NCI-H2227 (cell line): ENCODE measurements at regions not wholly inside any gene's neighbourhood (a gene's known extent, or its start where the extent isn't known, plus 50 kb on each side); places are given as distances from the start of the nearest gene placed in this dataset.
"Not testable (repeated sequence)": the region's sequence is repeated elsewhere in the genome, so short reads cannot be mapped to it uniquely, and the experiment has no call there.

Experiments used
- DNase-seq: peaks from one replicate; lab custom pipeline; 2025; ENCODE audit not compliant: unreplicated experiment; lab: John Stamatoyannopoulos, UW

DNA sequence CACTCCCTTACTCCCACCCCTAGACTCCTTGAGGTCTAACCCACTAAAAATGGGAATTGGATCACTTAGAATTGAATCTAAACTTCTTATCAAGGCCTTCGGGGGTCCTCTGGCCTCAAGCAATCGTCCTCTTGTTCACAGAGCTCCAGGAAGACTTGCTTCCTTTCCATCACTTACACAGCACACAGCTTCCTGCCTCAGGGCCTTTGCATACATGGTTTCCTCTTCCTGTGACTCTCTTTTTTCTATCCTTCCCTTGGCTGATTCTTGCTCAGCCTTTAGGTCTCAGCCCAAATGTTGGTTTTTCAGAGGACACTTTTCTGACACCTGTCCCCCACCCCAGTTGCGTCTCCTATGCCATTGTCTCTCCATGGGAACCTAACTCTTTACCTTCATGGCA is 50.0 kb upstream of the ALDH1B1 start:
- DNase-seq: no peak

DNA sequence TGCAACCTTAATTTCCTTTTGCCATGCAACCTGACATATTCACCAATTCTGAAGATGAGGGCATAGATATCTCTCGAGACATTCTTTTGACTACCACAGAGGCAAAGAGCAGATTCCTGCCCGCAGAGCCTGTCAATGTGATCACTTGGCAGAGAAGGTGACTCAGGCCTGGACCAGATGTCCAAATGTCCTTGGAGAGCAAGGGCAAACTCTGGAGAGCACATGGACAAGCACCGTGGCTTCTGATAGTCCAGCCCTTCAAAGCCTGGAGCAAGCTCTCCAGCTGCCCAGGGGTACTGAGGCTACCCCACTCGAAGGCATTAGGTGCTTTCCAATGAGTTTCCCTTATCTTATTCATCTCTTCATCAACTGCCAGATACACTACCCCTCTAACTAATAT is 50.4 kb upstream of the ALDH1B1 start:
- no peak for DNase-seq

DNA sequence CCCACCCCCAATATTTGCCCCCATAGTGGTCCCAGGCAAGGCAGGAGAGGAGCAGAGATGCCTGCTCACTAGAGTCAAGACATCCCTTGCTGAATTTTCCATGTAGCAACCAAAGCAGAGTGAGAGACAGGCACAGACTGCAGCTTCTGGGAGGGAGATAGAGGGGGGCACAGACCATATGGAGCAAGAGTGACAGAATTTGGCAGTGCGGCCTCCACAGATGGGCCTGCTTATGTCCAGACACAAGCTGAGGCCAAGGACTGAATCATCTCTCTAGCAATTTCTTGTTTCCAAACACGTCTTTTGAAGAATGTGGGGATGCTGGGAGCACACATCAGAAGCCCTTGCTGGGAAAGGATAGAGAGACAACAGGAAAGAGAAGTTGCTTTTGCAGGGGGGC is 53.0 kb upstream of the ALDH1B1 start:
- DNase-seq: no peak

DNA sequence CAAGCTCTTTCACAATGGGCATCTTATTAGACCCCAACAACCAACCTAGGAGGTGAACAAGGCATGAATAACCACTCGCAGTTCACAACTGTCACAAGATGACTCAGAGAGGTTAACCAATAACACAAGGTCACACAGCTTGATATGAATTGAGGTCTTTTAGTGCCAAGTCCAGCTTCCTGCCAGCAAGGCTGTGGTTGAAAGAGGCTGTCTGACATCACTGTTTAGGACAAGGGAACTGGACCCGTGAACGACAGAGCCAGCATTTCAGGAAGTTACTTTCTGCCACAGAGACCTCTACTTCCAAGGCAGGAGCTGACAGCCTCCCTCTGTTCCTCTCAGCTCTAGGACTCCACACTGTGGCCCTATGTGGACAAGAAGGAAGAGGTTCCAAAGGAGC is 53.4 kb upstream of the ALDH1B1 start:
- no peak for DNase-seq

DNA sequence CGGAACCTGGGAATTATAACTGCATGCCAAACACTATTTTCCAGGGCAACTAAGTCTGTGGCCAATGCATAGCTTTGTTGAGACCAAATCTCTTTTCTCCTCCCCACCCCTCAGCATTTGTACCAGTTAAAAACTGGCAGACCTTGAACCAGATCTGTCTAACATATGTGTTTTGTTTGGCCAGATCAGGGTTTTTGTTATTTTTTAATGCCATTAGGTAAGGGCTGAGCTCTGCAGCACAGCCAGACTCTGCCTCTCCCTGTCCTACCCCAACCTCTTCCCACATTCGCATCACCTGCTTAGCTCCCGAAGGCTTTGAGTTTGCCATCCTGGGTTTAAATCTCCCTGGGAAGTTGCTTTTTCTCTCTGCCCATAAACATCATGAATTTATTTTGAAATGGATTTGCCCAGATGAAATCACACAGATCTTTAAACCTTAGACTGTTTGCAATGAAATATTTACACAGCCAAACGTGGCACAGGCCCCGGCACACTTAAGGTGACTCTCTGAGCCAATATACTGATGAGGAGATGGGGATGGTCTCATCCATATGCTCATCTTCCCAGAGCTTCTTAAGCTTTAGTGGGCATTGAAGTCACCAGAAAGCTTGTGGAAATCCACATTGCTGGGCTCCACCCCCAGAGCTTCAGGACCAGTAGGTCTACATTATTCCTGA is 54.0 kb upstream of the ALDH1B1 start:
- DNase-seq: no peak

DNA sequence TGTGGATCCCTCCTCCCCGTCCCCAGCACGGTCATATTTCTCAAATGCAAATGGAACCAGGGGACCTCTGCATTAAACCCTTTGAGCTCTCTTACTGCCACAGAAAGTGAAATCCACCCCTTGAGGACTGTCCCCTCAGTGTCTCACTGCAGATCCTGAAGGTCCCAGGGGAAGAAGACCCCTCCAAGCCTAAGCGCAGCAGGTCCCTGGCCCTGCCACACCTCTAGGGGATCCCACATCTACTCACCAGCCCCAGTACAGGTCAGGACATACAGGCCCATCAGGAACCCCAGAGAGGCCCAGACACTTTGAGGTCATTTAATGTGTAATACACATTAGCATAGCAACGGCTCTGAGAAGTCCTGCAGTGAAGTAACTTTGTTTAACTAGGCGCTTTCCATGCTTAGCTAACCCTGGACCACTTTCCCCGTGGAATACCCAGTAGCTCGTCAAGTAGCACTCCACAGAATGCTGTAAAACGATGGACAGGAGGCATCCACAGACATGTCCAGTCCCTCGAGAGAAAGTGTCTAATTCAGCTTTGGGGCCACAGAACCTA is 54.7 kb upstream of the ALDH1B1 start:
- DNase-seq: no peak

DNA sequence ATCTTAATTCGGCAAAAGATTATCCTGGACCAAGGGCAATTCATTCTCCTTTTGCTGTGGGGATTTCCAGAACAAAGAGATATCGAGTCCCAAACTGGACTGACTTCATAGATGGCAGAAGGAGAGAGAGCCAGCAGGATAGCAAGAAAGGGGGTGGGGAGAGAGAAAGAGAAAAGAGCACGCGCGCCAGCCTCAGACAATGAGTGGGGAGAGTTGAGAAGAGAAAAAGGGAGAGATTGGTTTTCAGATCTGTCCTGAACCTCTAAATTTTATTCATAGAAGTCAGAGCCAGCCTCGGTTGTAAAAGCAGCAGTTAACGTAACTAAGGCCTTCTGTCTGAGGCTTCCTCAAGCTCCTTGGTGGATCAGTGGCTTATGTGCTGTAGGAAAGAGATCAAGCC is 55.3 kb upstream of the ALDH1B1 start:
- no peak for DNase-seq

DNA sequence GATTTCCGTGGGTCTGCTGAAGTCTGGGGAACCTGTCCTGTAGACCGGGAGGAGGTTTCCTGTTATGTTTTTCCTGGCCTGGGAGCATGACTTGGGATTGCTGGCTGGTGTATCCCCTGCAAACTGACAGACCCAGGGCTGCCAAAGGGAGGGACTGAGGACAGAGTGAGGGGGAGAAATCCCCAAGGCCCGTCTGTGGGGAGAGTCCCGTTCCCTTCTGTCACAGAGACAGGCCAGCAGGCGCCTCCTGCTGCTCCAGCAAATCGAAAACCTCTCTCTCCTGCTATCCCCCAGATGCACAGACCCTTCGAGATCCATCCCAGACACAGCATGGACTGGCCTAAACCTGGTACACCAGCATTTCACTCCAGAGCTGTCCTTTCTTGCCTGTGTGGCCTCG is 56.2 kb upstream of the ALDH1B1 start:
- DNase-seq: no peak

DNA sequence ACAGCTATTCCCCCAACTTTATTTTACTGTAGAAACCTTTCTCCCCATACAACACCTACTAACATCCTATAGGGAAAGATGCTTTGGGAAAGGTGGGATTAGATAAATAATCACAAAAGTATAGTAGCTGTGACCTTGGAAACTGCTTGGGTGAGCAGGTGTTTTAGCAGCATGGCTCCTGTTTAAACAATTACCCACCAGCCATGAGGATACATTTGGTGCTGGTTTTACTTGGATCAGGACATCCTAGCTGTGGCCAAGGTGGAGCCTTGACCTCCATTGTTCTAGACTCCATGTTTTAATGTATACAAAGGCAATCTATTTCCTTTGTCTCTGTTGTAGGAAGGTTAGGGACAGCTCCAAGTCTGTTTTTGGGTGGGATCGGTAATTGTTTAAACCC is 56.8 kb upstream of the ALDH1B1 start:
- DNase-seq: no peak

DNA sequence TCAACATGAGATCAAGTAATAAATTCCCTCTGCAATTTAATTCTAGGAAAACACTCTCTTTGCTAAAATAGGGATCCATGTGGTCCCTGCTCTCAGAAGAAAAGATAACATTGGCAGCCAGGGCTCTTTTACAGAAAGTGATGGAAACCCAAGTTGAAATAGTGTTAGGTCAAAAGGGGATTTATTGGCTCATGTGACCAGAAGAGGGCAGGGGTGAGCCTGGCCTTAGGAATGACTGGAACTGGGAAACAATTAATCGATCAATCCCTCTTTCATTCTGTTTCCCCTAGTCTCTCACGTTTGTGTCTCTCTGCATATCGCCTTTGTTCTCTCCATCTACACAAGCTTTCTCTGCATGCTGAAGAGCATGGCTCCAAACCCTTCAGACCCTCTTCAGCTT is 58.3 kb upstream of the ALDH1B1 start:
- DNase-seq: no peak

DNA sequence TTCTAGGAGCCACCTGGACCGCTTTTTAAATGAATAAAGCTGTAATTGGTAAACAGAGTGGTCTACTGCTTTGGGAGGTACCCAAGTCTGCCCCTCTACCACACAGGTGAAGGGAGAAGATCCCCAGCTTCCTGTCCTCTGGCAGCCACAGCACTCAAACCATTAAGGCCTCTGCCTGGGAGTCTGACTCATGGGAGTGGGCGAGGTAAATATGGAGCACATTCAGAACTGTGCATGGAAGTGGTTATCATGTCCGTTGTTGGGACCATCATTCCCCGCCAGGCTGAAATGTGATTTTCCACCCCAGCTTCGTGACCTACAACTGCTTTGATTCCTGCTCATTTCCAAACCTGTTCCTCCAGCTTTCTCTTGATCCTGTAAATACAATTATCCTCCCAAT is 59.5 kb upstream of the ALDH1B1 start:
- DNase-seq: no peak

DNA sequence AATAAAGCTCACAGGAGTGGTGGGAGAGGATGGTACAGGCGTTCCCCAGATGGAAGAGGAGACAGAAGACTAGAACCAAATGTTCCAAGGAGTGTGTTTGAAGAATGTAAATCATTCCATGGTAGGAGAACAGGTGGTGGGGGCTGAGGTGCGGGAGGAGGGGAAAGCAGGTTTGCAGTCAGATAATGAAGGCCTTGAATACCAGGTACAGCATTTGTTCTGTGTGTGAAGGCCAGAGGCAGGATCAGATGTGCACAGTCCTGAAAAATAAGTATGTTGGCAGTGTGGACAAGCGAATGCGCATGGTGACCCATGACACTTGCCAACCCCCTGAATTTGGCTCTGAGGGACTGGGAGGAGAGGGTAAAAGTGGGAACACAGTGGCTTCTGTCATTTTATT is 59.9 kb upstream of the ALDH1B1 start:
- DNase-seq: no peak

DNA sequence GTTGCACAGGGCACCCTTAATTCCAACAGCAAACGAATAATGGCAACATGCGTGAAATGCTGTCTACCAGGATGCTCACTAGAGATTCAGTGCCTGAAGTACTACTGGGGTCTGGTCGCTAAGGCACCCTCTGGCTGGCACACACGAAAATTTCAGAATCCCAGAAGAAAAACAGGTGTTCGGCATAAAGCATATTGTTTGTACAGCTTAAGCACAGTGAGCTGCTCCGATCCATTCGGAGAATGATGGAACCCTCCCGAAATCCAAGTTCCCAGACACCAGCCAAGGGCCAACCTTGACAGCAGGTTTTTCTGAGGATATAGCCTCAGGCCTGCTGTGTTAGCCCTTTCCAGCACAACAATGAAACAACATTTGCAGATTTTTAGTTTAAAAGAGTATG is 61.4 kb upstream of the ALDH1B1 start:
- DNase-seq: no peak

DNA sequence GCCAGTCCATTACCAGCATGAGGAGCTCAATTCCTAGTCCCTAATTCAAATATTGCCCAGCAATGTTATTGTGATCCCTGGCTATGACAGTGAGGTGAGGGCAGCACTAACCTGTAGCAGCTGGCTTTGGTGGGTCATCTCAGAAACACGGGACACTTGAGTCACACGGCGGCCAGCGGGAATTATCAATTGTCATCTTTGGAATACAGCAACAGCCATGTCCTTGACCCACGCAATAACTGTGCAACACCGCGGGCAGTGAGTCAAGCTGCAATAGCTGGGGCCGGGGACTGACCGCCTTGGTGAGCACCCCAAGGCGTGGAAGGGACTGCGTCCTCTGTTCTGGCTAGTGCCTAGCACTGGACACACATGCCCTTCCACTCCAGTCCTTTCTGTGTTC is 62.5 kb upstream of the ALDH1B1 start:
- no peak for DNase-seq

DNA sequence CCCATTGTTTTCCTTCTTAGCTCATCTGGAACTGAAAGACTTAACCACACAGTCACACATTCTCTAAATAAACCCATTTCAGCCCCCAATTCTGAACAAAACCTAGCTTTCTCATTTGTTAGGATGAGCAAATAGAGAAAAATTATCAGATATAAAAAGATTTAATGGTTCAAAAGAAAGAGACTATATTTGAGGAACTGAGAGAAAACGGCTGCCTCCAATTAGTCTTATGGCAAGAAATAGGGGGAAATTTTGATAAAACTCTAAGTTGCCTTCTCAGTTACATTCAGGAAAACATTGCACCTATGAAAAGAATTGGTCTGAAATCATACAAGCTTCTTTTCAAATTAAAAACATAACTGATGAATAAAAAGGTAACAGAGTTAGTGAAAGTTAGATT is 63.7 kb upstream of the ALDH1B1 start:
- DNase-seq: no peak

DNA sequence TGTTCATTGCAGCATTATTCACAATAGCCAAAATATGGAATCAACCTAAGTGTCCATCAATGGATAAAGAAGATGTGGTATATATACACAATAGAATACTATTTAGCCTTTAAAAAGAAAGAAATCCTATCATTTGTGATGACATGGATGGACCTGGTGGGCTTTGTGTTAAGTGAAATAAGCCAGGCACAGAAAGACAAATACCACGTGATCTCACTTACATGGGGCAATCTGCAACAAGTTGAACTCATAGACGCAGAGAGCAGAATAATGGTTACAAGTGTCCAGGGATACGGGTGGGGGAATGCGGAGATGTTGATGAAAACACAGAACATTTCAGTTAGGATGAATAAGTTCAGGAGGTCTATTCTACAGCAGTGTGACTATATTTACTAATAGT is 66.4 kb upstream of the ALDH1B1 start:
- no peak for DNase-seq

DNA sequence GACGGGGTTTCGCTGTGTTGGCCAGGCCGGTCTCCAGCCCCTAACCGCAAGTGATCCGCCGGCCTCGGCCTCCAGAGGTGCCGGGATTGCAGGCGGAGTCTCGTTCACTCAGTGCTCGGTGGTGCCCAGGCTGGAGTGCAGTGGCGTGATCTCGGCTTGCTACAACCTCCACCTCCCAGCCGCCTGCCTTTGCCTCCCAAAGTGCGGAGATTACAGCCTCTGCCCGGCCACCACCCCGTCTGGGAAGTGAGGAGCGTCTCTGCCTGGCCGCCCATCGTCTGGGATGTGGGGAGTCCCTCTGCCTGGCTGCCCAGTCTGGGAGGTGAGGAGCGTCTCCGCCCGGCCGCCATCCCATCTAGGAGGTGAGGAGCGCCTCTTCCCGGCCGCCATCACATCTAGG is 68.3 kb upstream of the ALDH1B1 start:
- DNase-seq: not testable (repeated sequence)

DNA sequence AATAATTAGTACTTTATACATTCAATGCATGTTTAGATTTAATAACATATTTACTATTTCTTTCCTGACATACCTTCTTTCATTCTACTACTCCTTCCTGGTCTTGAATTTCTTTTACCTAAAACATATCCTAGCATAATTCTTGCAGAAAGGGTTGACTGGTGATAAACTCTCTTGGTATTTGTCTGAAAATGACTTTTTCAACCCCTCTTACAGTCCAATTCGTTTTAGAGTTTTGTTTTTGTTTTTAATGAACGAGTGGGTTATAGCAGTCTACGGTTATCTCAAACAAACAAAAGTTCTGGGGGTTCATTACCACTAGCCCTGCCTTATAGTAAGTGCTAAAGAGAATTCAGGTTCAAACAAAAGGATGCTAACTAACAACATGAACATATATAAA is 69.6 kb upstream of the ALDH1B1 start:
- DNase-seq: no peak

DNA sequence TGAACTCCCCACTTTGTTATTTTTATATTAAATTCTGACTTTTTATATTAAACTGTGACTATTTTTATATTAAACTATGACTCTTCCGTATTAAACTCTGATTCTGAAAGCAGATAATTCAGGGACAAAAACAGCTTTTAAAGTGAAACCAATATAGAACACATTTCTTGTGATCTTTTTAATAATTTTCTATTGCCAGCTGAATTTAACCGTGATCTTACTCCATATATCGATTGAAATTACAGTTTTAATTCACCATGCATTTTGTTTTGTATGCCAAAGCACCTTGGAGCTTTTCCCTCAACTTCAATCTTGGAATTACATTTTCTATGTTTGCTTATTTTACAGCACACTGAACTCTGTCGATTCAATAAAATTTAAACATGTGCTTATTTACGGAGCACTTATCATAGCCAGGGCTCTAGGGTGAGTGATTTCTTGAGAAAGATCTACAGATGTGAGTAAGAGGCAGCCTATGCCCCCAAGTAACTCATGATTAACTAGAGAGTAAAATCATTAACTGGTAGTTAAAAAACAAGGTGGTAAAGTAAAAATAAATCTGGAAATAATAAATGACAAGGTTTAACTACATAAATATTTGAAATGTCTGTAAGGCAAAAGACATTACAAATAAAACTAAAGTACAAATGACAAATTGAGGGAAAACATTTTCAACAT is 72.9 kb upstream of the ALDH1B1 start:
- no peak for DNase-seq

DNA sequence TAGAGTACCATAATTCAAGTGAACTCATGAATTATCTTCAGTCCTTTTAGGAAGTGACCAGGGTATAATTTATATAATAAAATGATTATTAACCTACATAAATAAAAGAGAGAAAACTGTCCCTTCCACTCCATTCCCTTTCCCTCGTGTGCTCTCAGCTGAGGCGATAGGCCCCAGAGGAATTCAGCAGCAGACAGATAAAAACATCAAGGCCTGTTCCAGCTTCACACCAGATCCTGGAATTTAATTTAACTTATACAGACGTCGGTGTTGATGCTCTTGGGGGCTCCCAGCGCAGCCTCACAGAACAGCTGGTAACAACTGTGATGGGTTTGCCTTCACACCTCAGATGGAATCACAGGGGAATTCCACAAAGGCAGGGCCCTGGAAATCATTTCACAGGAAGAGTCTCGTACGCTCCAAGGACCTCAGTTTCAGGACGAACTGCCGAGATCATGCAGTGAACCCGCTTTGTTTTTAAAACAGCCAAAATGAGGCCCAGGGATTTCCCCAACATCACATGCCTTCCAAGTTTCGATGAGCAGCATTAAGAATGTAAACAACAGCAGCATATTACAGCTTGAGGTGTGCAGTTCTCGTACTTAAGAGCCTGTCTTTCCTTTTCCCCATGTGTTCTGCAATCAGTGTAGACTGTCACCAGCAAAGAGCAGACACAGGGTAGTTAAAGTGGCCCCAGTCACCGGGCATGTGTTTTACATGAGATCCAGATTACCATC is 73.6 kb upstream of the ALDH1B1 start:
- DNase-seq: no peak

DNA sequence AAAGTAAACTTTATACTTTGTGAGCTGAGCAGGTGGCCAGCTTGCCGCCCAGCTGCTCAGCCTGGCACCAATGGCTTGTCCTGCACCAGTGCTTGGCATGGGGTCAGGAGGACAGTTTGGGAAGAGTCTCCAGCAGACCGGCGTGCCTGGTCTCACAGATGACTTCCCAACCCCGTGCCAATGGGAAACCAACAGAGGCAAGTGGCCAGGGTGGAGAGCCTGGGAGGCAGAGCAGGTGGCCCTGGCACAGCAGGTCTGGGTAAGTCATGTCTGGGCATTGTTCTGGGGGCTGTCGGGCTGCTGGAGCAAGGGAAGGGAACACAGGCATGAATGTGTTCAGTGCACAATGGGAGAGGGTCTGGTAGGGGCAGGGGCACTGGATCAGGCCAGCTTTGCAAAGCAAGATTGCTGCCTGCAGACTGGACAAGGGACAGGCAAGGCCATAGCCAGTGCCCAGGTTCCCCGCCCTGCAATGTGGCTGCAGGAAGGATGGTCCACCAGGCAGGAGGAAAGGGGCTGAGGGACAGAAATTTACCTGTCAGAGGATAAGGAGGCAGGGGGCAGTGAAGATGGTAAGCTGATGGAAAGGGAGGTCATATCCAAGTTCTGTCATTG is 76.2 kb upstream of the ALDH1B1 start:
- no peak for DNase-seq
